ENCODE measurements at regions not wholly inside any gene's neighbourhood (a gene's known extent, or its start where the extent isn't known, plus 50 kb on each side); places are given as distances from the start of the nearest gene placed in this dataset.

DNA sequence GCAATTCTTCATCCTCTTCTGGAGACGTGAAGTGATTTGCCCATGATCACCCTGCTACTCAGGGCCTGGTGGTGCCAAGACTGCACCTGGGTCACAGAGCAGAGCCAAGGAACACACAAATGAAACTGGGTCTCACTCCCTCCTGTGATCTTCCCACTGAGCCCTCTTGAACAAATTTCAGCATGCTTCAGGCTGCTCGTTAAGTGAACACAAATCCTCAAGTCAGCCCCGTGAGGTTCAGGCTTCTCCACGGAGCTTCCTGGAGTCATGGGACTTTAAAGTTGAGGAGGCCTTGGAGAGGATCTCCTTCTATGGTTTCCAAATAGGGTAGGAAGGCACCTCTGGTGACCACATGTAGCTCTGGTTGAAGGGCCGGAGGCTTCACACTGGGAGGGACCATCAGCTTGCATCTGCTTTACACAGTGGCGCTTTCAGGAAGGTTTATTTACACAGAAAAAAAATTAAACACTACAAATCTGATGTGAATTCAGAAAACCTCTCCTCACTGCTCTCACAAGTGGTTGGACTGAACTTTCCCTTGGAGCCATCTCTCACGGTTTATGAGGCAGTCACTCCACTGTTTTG is 255.4 kb downstream of the LOXHD1 start:
- Mint-ChIP-seq H3K9me3 (no peaks in the 10 kb centered on the region), H3K27ac (no peak overlapping the region), H3K27me3 (ENCODE audit: insufficient read depth) (peaks cover 14% of the 10 kb centered on the region), H3K36me3 (ENCODE audit: low read depth) (no peaks in the 10 kb centered on the region), H3K4me3 (no peak overlapping the region), H3K4me1 (no peaks in the 10 kb centered on the region)
- H3K4me1 ChIP-seq (ENCODE audit: control insufficient read depth, insufficient read depth, low read length), result no peaks in the 10 kb centered on the region
- no peaks in the 10 kb centered on the region for H3K9me3 ChIP-seq (ENCODE audit: control insufficient read depth, low read length)
- H3K4me3 ChIP-seq (ENCODE audit: low read length), result no peak overlapping the region
- no peak overlapping the region for H3K27ac ChIP-seq (ENCODE audit: low read depth, low read length)
- WGBS, 2 experiments (ENCODE audit: insufficient coverage in 1 of 2, insufficient read length in 1 of 2), result 90 to 92% methylated on average over 6 to 7 of the region's 7 CpGs
- H3K27me3 ChIP-seq (ENCODE audit: control insufficient read depth, insufficient read depth, low read length, poor library complexity, severe bottlenecking), result peaks cover 7% of the 10 kb centered on the region
- no peaks in the 10 kb centered on the region for H3K36me3 ChIP-seq (ENCODE audit: control insufficient read depth, insufficient read depth, low read length)
- TF ChIP-seq, protein P1, sequence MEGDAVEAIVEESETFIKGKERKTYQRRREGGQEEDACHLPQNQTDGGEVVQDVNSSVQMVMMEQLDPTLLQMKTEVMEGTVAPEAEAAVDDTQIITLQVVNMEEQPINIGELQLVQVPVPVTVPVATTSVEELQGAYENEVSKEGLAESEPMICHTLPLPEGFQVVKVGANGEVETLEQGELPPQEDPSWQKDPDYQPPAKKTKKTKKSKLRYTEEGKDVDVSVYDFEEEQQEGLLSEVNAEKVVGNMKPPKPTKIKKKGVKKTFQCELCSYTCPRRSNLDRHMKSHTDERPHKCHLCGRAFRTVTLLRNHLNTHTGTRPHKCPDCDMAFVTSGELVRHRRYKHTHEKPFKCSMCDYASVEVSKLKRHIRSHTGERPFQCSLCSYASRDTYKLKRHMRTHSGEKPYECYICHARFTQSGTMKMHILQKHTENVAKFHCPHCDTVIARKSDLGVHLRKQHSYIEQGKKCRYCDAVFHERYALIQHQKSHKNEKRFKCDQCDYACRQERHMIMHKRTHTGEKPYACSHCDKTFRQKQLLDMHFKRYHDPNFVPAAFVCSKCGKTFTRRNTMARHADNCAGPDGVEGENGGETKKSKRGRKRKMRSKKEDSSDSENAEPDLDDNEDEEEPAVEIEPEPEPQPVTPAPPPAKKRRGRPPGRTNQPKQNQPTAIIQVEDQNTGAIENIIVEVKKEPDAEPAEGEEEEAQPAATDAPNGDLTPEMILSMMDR (conservative IDR thresholded peaks at IDR 0.05), result no peak
- no peak overlapping the region for H3K9ac ChIP-seq (ENCODE audit: extremely low read depth, low read length, poor library complexity, severe bottlenecking)
- no peak for DNase-seq

DNA sequence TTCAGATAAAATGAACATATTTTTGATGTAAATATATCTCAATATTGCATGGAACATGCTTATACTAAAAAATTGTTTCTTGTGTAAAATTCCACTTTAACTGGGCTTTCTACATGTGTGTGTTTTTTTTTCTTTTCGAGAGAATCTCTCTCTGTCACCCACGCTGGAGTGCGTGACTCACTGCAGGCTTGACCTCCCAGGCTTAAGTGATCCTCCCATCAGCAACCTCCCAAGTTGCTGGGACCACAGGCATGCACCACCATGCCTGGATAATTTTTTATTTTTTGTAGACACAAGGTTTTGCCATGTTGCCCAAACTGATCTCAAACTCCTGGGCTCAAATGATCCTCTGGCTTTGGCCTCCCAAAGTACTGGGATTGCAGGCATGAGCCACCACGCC is 254.6 kb downstream of the LOXHD1 start:
- TF ChIP-seq, protein P1 (conservative IDR thresholded peaks at IDR 0.05), result no peak
- Histone ChIP-seq H3K36me3 (ENCODE audit: control insufficient read depth, insufficient read depth, low read length) (no peaks in the 10 kb centered on the region), H3K27ac (ENCODE audit: low read depth, low read length) (no peak overlapping the region), H3K9me3 (ENCODE audit: control insufficient read depth, low read length) (no peaks in the 10 kb centered on the region), H3K9ac (ENCODE audit: extremely low read depth, low read length, poor library complexity, severe bottlenecking) (no peak overlapping the region), H3K4me1 (ENCODE audit: control insufficient read depth, insufficient read depth, low read length) (no peaks in the 10 kb centered on the region), H3K27me3 (ENCODE audit: control insufficient read depth, insufficient read depth, low read length, poor library complexity, severe bottlenecking) (peaks cover 9% of the 10 kb centered on the region), H3K4me3 (ENCODE audit: low read length) (no peak overlapping the region)
- Mint-ChIP-seq H3K9me3 (no peaks in the 10 kb centered on the region), H3K27ac (no peak overlapping the region), H3K4me3 (no peak overlapping the region), H3K27me3 (ENCODE audit: insufficient read depth) (peaks cover 21% of the 10 kb centered on the region), H3K36me3 (ENCODE audit: low read depth) (no peaks in the 10 kb centered on the region), H3K4me1 (no peaks in the 10 kb centered on the region)
- no peak for DNase-seq
- WGBS, 2 experiments (ENCODE audit: insufficient coverage in 1 of 2, insufficient read length in 1 of 2), result 81 to 97% methylated on average over 2 to 4 of the region's 4 CpGs

DNA sequence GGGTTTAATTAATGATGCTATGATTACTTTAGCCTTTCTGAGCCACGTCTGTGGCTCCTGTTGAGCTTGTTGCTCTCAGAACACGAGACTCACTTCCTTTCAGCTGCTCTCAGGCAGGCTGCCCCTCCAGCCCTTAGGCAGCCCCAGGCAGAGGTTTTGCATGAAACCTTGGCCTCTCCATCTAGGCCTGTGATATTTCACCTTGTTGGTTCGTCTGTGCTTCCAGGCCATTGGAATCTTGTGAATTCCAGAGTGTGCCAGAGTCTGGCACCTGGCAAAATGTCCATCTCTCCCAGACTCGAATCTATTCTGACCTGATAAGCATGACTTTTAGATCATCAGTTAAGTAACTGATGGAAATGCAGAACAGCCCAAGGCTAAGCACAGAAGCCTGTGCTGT is 254.1 kb downstream of the LOXHD1 start:
- Histone ChIP-seq H3K36me3 (ENCODE audit: control insufficient read depth, insufficient read depth, low read length) (no peaks in the 10 kb centered on the region), H3K27me3 (ENCODE audit: control insufficient read depth, insufficient read depth, low read length, poor library complexity, severe bottlenecking) (peaks cover 9% of the 10 kb centered on the region), H3K9me3 (ENCODE audit: control insufficient read depth, low read length) (no peaks in the 10 kb centered on the region), H3K4me1 (ENCODE audit: control insufficient read depth, insufficient read depth, low read length) (no peaks in the 10 kb centered on the region), H3K27ac (ENCODE audit: low read depth, low read length) (no peak overlapping the region), H3K9ac (ENCODE audit: extremely low read depth, low read length, poor library complexity, severe bottlenecking) (no peak overlapping the region), H3K4me3 (ENCODE audit: low read length) (no peak overlapping the region)
- Mint-ChIP-seq H3K4me3 (no peak overlapping the region), H3K27ac (no peak overlapping the region), H3K36me3 (ENCODE audit: low read depth) (no peaks in the 10 kb centered on the region), H3K27me3 (ENCODE audit: insufficient read depth) (peaks cover 25% of the 10 kb centered on the region), H3K9me3 (no peaks in the 10 kb centered on the region), H3K4me1 (peaks cover 2% of the 10 kb centered on the region)
- 86 to 93% methylated on average over 4 of the region's 4 CpGs for WGBS, 2 experiments (ENCODE audit: insufficient coverage in 1 of 2, insufficient read length in 1 of 2)
- TF ChIP-seq, protein P1 (conservative IDR thresholded peaks at IDR 0.05), result no peak
- no peak for DNase-seq
